H1 (cell line): ENCODE measurements at regions not wholly inside any gene's neighbourhood (a gene's known extent, or its start where the extent isn't known, plus 50 kb on each side); places are given as distances from the start of the nearest gene placed in this dataset.

Source experiments
- ATF3 ChIP-seq: IDR thresholded peaks from 2 replicates; pipeline ENCODE4 v1.6.1; 2011; ENCODE audit warnings: low read depth, mild to moderate bottlenecking, low read length; ENCODE audit not compliant: insufficient read depth
- CEBPB ChIP-seq: IDR thresholded peaks from 2 replicates; pipeline ENCODE4 v1.6.1; 2012; ENCODE audit warnings: low read depth, low read length
- CHD7 ChIP-seq: fragments of 300-600 bp; sonication (generic); IDR thresholded peaks from 2 replicates; pipeline ENCODE4 v1.7.1; 2012; ENCODE audit warnings: low read length, moderate library complexity, mild to moderate bottlenecking, inconsistent platforms; ENCODE audit not compliant: insufficient replicate concordance
- JUND ChIP-seq: IDR thresholded peaks from 2 replicates; pipeline ENCODE4 v1.6.1; 2011; ENCODE audit warnings: mild to moderate bottlenecking, improper control_type of control experiment, low read length
- KDM5A ChIP-seq: fragments of 200-600 bp; IDR thresholded peaks from 2 replicates; pipeline ENCODE4 v1.7.1; 2012; ENCODE audit warnings: mild to moderate bottlenecking, low read length, inconsistent platforms, mixed read lengths
- PHF8 ChIP-seq: fragments of 200-600 bp; sonication (generic); conservative IDR thresholded peaks from 2 replicates; pipeline ENCODE4 v1.7.1; 2012; ENCODE audit warnings: low read depth, mild to moderate bottlenecking, inconsistent platforms, low read length, moderate library complexity
- SUZ12 ChIP-seq: fragments of 200-600 bp; sonication (generic); IDR thresholded peaks from 2 replicates; pipeline ENCODE4 v1.6.1; 2012; ENCODE audit warnings: mild to moderate bottlenecking, inconsistent platforms, low read length, moderate library complexity, mixed read lengths
- TAF1 ChIP-seq: IDR thresholded peaks from 2 replicates; pipeline ENCODE4 v1.6.1; 2011; ENCODE audit warnings: mild to moderate bottlenecking, low read depth, low read length
- TEAD4 ChIP-seq: IDR thresholded peaks from 2 replicates; pipeline ENCODE4 v1.6.1; 2012; ENCODE audit warnings: low read depth, low read length, inconsistent platforms, mixed read lengths
- USF2 ChIP-seq: IDR thresholded peaks from 2 replicates; pipeline ENCODE4 v1.6.1; 2011; ENCODE audit warnings: low read length, improper control_type of control experiment
- YY1 ChIP-seq: IDR thresholded peaks from 2 replicates; pipeline ENCODE4 v1.6.1; 2011; ENCODE audit warnings: low read depth, mild to moderate bottlenecking, low read length

GRCh38 chr7:57641521-57642067, 191.6 kb downstream of the ZNF716 start (continued):
- no peak for TF ChIP-seq CHD7
- no peak for TF ChIP-seq CEBPB
- no peak for TF ChIP-seq JUND
- TF ChIP-seq USF2, result no peak
- no peak for TF ChIP-seq TEAD4
- no peak for TF ChIP-seq YY1
- no peak for TF ChIP-seq PHF8
- TF ChIP-seq ATF3, result no peak
- TF ChIP-seq SUZ12, result no peak
- TF ChIP-seq TAF1, result no peak
- no peak for TF ChIP-seq KDM5A
